ENCODE measurements at regions not wholly inside any gene's neighbourhood (a gene's known extent, or its start where the extent isn't known, plus 50 kb on each side); places are given as distances from the start of the nearest gene placed in this dataset.

DNA sequence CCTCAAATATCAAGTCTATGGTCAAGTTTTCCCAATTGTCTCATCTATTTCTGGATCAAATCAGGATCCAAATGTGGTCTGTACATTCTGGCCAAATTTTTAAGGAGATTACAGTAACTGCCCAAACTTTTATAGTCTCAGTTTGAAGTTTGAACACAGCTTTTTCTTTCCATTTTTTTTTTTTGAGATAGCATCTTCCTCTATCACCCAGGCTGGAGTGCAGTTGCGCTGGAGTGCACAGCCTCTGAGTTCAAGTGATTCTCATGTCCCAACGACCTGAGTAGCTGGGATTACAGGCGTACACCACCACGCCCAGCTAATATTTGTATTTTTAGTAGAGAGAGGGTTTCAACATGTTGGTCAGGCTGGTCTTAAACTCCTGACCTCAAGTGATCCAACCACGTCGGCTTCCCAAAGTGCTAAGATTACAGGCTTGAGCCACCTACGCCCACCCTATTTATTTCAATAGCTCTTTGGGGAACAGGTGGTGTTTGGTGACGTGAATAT, 84.9 kb upstream of the CARMIL1 start:
- TF ChIP-seq, protein P1, sequence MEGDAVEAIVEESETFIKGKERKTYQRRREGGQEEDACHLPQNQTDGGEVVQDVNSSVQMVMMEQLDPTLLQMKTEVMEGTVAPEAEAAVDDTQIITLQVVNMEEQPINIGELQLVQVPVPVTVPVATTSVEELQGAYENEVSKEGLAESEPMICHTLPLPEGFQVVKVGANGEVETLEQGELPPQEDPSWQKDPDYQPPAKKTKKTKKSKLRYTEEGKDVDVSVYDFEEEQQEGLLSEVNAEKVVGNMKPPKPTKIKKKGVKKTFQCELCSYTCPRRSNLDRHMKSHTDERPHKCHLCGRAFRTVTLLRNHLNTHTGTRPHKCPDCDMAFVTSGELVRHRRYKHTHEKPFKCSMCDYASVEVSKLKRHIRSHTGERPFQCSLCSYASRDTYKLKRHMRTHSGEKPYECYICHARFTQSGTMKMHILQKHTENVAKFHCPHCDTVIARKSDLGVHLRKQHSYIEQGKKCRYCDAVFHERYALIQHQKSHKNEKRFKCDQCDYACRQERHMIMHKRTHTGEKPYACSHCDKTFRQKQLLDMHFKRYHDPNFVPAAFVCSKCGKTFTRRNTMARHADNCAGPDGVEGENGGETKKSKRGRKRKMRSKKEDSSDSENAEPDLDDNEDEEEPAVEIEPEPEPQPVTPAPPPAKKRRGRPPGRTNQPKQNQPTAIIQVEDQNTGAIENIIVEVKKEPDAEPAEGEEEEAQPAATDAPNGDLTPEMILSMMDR (IDR thresholded peaks at IDR 0.05): no peak
- no peak for TF ChIP-seq POLR2A (IDR thresholded peaks at IDR 0.05)
- TF ChIP-seq EP300 (IDR thresholded peaks at IDR 0.05): no peak
